Kidney (tissue), 13 donors: ENCODE measurements at regions not wholly inside any gene's neighbourhood (a gene's known extent, or its start where the extent isn't known, plus 50 kb on each side); places are given as distances from the start of the nearest gene placed in this dataset.

ENCODE experiments used
- DNase-seq, 5 donors: peaks; one replicate each; pipeline ENCODE4 v3.0.0-alpha.2; 2013 to 2020
- FAIRE-seq: peaks from 2 replicates; lab custom pipeline; 2012; peaks lifted over from hg19 to GRCh38; lab: Jason Lieb, UNC
- H3K27ac ChIP-seq, 2 donors: one replicate each; pipeline ENCODE4 v1.7.0; 2013; ENCODE audit warnings: low read depth in 2 of 2, low read length in 2 of 2, inconsistent platforms in 1 of 2
- H3K27me3 ChIP-seq: one replicate; pipeline ENCODE4 v1.7.1; 2013; ENCODE audit warnings: low read length, inconsistent platforms; ENCODE audit not compliant: control insufficient read depth, insufficient read depth
- H3K36me3 ChIP-seq, 3 donors: one replicate each; pipeline versions ENCODE4 v1.7.0 to v1.7.1; 2013; ENCODE audit warnings: low read length in 3 of 3, control low read depth in 1 of 3, inconsistent platforms in 1 of 3; ENCODE audit not compliant: insufficient read depth in 3 of 3, control insufficient read depth in 2 of 3
- H3K4me1 ChIP-seq, 3 donors: one replicate each; pipeline versions ENCODE4 v1.7.0 to v1.7.1; 2013; ENCODE audit warnings: low read length in 3 of 3, inconsistent platforms in 1 of 3, low read depth in 1 of 3; ENCODE audit not compliant: control insufficient read depth in 2 of 3, insufficient read depth in 2 of 3
- H3K4me3 ChIP-seq, 3 donors: one replicate each; pipeline versions ENCODE4 v1.7.0 to v1.8.1; 2013; ENCODE audit warnings: low read length in 3 of 3, control low read depth in 1 of 3, inconsistent platforms in 1 of 3
- H3K9ac ChIP-seq, 3 donors: one replicate each; pipeline versions ENCODE4 v1.7.0 to v1.7.1; 2013; ENCODE audit warnings: low read length in 3 of 3, control low read depth in 1 of 3, inconsistent platforms in 1 of 3
- H3K9me3 ChIP-seq, 3 donors: one replicate each; pipeline versions ENCODE4 v1.7.0 to v1.7.1; 2013; ENCODE audit warnings: low read length in 3 of 3, control low read depth in 1 of 3, inconsistent platforms in 1 of 3; ENCODE audit not compliant: control insufficient read depth in 2 of 3, insufficient read depth in 1 of 3
- intact Hi-C: fragments of 100-400 bp; cut with DNase I; formaldehyde crosslinking; loops from one replicate; pipeline ENCODE4 v1.11.1; 2022
- TF ChIP-seq, protein P1 (sequence below): IDR thresholded peaks from 3 replicates; pipeline ENCODE4 v1.5.1; 2012; ENCODE audit warnings: mild to moderate bottlenecking, moderate library complexity, borderline replicate concordance; ENCODE audit not compliant: insufficient read depth; ENCODE audit errors: extremely low read depth
- donor health status: control.
- donor health status: control.
- donor health status: control.
- donor health status: control.
- donor health status: control.
- donor health status: DM: yes; HTN: yes; CAD: no.
- donor health status: Normal renal cell carcinoma (clear cell type).

DNA sequence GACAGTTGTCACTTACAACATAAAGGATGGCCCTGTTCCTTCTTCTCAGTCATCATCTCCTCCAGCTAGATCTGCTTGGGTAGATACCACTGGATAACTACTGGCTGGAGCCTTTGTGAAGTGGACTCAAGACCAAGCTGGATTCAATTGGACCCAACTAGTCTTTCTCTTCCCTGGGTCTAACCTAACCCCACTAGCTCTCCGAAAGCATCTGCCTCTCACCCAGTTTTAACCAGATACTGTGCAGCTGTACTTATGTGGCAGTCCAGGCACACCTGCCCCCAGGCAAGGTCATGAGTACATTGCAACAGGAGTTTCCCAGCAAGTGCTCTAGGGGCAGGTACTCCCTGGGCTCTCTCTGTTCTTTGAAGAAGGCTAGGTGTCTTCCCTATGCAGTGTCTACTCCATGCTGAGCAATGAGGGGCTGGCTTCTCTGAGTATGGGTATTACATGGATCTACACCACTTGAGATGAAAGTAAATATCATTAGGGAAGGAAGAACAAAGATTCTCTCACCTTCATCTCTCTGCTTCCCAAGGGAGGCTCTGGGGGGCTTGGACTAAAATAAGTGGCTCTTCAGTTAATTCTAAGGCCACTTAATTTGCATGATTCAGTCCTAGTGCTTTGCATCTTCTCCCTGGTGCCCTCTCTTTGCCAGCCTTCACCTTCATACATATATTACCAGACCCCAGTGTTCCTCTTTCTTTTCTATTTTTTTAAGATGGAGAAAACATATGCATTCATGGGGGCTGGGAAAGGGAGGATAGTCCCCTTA, 236.1 kb downstream of the NXPE2 start:
- DNase-seq (no peak), FAIRE-seq (no peak)
- Histone ChIP-seq H3K9me3 (no peaks in the 10 kb centered on the region), H3K36me3 (no peaks in the 10 kb centered on the region), H3K9ac (no peak overlapping the region), H3K4me3 (no peak overlapping the region), H3K4me1 (no peaks in the 10 kb centered on the region), H3K27ac (no peak overlapping the region), H3K27me3 (no peaks in the 10 kb centered on the region)
- intact Hi-C loops, result no loop called here
- TF ChIP-seq, protein P1, sequence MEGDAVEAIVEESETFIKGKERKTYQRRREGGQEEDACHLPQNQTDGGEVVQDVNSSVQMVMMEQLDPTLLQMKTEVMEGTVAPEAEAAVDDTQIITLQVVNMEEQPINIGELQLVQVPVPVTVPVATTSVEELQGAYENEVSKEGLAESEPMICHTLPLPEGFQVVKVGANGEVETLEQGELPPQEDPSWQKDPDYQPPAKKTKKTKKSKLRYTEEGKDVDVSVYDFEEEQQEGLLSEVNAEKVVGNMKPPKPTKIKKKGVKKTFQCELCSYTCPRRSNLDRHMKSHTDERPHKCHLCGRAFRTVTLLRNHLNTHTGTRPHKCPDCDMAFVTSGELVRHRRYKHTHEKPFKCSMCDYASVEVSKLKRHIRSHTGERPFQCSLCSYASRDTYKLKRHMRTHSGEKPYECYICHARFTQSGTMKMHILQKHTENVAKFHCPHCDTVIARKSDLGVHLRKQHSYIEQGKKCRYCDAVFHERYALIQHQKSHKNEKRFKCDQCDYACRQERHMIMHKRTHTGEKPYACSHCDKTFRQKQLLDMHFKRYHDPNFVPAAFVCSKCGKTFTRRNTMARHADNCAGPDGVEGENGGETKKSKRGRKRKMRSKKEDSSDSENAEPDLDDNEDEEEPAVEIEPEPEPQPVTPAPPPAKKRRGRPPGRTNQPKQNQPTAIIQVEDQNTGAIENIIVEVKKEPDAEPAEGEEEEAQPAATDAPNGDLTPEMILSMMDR, result no peak

DNA sequence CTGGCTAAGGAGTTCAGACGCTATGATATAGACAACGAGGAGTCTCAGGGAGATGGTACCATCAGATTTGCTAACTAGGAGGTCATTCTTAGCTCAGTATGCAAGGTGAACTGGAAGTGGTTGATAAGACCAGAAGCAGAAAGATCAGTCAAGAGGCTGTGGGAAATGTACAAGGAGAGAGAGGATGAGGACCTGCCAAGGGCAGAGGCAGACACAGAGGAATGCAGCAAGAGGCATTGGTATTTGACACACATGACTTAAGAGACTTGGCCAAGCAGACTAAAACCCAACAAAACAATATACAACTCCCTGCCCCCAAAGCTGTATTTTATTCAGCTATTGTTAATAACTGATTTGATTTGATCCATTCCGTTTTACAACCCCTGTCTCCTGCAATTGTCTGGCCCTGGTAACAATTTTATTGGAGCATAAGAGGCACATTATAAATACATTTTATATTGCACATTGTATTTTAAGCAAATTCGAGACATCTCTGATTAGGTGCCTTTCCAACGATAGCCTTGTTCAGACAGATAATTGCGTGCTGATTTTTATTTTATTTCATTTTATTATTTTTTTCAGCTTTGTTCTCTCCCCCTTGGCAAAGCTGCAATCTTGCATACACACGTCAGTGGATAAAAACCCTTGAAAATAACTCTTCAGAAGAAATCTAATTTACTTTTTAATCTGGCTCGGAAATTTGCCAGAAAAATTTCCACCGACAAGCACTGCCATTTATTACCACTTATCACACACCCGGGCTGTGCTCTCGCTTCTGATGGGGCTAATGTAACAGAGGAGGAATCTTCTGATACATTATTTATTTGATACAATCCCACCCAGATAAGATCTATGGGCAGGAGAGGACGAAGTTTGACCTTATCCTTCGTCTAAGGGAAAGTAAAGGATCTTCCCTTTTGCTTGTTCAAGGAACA, 237.8 kb downstream of the NXPE2 start:
- no peak overlapping the region for H3K4me3 ChIP-seq
- intact Hi-C loops, result no loop called here
- H3K9ac ChIP-seq, result no peak overlapping the region
- TF ChIP-seq, protein P1, result no peak
- DNase-seq (no peak), FAIRE-seq (no peak)
- H3K36me3 ChIP-seq, result no peaks in the 10 kb centered on the region
- no peaks in the 10 kb centered on the region for H3K27me3 ChIP-seq
- H3K27ac ChIP-seq, result no peak overlapping the region
- no peaks in the 10 kb centered on the region for H3K4me1 ChIP-seq
- no peaks in the 10 kb centered on the region for H3K9me3 ChIP-seq

DNA sequence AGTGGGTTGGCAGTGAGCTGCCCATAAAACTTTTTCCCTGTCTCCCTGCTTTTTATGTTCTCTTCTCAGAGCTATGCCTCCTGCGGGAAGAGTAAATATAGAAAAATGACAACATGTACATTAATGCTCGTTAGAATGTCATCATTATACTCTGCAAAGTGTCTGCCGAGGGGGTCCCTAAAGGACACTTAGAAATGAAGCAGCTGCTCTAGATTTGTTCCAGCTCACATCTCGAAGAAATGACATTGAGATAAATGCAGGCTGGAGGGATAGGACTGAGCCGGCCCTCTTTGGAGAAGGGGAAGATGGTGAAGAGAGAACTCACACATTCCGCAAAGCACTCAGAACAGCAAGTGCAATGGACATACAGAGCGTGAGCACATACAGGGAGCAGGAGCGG, 240.0 kb downstream of the NXPE2 start:
- Histone ChIP-seq H3K9me3 (no peaks in the 10 kb centered on the region), H3K4me1 (no peaks in the 10 kb centered on the region), H3K4me3 (no peak overlapping the region), H3K27ac (no peak overlapping the region), H3K27me3 (no peaks in the 10 kb centered on the region), H3K9ac (no peak overlapping the region), H3K36me3 (no peaks in the 10 kb centered on the region)
- TF ChIP-seq, protein P1, result no peak
- intact Hi-C loops, result no loop called here
- DNase-seq, result peak in 2 of 5 donors; percentile 40 to 75
- FAIRE-seq, result no peak
